HPDE6-E6E7 (cell line): ENCODE measurements at regions not wholly inside any gene's neighbourhood (a gene's known extent, or its start where the extent isn't known, plus 50 kb on each side); places are given as distances from the start of the nearest gene placed in this dataset.

Experiments
- DNase-seq: peaks from one replicate; pipeline ENCODE4 v3.0.0; 2011; ENCODE audit warnings: missing footprints; ENCODE audit errors: extremely low spot score

DNA sequence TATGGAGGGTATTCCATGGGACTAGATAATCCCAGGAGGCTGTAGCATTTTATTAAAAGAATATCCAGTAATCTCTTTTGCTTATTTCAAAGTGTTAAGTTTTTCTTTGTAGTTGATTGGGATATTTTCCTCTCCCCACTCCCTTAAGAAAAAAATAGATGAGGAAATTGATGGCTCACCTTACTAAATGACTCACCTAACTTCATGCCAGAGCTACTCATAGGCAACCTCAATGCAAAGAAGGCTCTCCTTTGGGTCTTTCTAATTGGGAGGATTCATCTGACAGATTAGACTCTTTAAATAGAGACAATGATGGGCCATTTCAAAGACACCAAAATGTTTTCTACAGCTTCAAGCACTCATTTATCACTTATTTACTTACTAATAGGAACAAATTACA is 528.5 kb upstream of the BTBD3 start:
- DNase-seq, result peak; percentile 80

DNA sequence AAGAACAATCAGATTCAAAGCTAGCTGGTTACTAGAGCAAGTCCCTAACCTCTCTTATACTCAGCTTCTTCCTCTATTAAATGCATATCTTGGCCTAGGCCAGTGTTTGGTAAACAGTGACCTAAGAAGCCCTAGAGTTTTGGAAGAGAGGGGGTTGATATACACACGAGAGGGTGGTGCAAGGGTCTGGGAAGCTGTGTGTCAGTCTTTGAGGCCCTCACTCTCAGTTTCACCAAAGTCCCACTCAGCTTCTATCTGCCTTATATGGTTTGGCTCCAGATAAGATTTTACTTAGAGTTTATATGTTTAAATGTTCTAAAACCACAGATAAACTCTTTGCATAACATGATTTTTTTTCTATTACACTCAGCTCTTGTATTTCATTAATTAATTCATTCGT is 526.1 kb upstream of the BTBD3 start:
- DNase-seq, result no peak

DNA sequence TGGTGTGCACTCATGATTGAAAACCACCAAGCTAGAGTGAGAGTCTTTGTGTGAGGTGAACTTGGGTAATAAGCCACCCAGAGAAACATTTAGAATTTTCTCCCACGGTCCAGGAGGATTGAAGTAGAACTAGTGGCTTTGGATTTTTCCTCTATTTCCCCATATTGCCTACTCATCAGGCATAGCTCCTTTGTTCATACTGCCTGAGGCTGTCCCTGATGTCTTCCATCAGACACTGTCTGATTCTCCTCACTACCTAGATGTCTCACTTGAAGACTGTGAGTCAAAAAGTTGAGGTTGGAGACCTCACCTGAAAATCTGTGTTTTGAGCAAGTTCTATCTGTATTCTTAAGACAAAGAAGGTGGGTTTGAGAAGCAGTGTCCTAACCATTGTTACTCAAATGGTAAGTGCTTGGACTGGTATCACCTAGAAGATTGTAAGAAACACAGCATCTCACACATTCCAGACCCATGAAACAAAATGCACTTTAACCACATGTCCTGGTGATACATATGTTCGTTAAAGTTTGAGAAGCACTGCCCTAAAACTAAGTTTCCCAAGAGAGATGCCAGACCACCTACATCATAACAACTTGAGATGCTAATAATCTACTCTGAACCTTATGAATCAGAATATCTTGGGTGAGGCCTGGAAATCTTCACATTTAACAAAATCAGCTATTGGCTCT is 523.4 kb upstream of the BTBD3 start:
- DNase-seq, result no peak

DNA sequence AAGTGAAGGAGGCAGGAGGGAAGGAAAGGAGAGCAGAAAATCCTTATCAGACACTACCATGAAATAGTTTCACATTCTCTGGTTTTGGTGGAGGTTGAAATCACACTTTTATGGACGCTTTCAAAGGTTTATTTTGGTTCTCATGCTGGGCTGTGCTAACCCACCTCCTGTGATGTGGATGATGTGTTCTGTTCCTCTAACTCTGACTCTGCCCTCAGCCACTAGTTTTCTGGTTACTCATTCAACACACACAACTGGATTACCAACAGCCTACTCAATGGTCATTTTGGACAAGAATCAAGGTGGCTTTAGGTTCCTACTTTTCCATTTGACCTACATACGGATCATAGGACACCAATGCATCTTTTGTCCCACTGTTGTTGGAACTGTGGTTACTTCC is 522.1 kb upstream of the BTBD3 start:
- DNase-seq, result no peak

DNA sequence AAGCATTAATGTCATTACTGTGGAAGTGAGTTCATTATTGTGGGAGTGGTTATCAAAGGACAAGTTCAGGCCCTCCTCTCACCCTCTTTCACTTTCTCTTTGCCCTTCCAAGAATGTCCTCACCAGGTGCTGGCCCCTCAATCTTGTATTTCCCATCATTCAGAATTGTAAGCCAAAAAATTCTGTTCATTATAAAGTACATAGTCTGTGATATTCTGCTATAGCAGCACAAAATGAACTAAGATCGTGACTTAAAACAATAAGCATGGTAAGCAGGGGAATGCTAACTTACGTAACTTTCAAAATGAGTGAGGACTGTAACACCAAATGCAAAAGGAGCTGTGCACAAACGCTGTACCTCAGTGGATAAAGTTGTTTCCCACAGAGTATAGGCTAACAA is 515.7 kb upstream of the BTBD3 start:
- no peak for DNase-seq

DNA sequence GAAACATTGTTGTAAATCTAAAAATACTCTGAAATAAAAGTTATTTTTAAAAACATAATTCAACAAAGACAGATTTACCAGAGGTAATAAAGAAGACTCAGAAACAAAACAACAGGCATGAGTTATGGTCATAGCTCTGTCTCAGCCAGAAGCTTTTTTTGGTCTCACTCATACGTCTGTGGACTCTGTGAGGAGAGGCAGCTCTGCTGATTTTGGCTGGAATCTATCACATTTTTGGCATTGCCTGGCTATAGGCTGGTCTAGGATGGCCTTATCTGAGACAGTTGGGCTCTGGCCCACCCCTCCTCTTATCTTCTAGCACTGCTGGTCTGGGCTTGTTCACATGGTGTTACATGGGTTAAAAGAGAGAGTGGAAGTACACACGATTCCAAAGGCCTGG is 514.0 kb upstream of the BTBD3 start:
- DNase-seq, result no peak

DNA sequence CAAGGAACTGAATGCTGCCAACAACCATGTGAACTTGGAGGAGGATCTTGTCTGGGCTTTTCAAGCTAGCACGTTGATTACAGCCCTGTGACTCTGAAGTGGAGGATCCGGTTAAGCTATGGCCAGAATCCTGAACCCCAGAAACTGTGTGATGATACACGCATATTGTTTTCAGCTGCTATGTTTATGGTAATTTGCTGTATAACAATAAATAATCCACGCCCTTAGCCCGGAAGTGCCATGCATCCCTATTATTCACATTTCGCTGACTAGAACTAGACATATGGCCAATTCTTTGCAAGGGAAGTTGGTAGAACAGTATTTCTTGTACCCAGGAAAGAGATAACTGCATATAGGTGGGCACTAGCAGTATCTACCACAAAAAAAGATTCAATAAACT is 510.8 kb upstream of the BTBD3 start:
- DNase-seq, result no peak

DNA sequence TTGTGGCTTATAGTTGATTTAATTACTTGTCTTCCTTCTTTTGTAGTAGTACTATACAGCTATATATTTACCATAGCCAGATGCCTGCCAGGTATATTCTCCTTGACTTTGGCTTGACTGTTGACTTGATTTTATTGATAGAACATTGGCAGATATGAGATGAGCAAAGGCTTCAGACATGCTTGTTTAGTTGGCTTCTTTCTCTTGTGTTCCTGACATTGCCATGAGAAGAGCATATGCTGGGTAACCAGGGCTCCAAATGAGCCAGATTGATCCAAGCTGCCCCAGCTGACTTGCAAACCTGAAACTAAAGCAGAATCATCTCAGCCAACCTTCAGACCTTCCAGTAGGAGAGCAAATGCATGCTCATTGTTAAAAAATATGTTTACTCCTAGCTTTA is 508.1 kb upstream of the BTBD3 start:
- no peak for DNase-seq

DNA sequence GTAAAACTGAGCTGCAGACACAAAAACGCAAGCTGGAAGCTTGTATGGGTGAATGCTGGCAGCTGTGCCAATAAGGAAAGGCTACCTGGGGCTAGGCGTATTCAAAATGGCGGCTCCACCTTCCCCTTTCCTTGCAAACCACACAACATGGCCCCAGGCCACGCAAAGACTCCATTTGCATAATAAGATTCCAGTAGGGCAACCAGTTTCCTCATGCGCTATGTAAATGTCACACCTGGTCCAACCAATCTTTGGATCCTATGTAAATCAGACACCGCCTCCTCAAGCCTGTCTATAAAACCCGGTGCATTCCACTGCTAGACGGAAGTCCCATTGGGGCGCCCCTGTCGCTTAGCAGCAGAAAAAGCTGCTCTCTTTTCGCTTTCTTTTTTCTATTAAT is 505.9 kb upstream of the BTBD3 start:
- no peak for DNase-seq

DNA sequence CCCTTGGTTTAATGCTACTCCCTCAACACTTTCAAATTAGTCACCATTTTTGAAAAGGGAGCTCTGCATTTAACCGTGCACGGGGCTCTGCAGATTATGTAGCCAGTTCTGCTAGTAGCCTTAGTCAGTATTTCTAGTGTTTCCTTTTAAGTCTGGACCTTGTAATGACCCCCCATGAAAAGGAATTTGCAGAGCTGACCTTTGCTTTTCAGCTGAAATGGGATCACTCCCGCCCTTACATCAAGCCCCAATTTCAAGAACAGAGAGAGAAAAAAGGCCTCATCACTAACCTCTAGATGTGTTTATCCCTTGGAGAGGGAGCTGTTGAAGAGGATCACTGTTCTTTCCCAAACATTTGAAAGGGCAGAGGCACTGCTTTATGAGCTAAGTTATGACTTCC is 490.7 kb upstream of the BTBD3 start:
- no peak for DNase-seq

DNA sequence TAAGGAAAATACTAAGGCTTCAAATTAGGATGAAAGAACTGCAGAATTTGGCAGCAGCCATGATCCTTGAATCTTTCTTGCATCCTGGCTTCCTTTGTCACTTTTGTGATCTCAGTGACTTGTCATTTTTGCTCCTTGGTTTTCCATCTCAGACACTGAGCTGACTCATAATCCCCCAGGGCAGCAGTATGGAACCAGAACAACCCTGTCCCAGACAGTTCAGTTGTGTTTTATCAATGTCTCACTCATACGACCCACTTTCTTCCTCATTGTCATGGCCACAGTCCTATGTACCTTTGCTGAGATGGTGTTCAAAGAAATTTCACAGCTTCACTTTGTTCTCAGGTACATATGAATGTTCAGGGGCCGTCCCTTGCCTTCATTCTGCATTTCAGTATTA is 488.5 kb upstream of the BTBD3 start:
- DNase-seq, result no peak

DNA sequence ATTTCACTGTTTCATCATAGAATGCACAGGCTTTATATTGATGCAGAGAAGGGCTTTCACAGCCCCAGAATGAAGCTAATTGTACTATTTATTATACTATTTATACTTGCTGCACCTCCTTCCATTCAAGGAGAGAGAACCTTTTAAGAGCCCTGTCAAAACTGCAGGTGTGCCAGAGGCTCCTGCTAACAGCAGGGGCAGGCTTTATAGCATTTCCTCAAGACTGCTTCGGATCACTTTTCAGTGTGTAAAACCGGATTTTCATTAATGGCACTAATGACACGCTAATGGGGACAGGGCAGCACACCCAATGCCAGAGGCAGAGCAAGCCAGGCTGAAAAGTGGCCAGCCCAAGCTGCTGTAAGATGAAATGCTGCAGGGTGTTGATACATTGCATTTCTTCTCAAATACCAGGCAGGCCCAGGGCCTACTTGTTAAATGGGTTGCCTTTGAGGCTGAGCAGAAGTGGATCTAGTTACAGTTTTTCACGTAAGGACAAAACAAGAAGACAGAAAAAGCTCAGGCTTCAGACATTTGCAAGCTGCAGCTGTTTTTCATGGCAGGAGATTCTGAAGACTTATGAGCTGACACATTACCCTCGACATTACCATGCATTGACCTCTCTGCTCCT is 487.7 kb upstream of the BTBD3 start:
- DNase-seq, result no peak

DNA sequence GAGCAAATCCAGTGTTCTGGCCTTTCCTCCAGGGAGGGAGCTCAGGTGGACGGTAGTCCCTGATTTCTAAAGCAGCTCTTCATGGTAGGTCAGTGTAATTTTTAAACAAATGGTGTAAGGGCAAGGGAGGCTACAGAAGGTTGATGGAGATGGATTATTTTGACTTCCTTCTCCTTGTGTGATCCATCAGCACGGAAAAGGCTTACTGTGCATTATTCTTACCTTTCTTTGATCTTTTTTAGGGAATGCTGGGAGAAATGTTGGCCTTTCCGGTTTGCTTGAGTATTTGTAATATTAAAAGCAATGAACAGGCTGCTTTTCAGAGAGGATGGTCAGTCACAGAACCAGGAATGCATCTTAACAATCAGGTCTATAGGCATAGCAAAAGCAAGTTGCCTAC is 487.0 kb upstream of the BTBD3 start:
- DNase-seq, result no peak

DNA sequence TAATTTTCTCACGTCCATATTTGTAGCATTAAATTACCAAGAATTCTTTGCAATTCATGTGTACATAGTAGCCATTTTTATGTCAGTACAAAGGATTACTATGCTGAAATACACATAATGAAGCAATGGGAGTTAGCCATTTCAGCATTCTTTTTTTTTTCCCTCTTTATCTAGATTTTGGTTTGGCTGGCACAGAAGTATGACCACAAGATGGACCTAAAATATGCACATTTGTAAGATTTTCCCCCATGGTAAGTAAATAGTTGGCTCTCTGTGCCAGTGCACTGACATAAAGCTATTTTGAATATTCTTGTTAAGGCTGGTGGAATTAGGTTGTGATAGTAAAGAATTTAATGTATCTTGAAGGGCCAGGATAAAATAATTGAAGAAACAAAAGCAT is 486.1 kb upstream of the BTBD3 start:
- DNase-seq, result no peak

DNA sequence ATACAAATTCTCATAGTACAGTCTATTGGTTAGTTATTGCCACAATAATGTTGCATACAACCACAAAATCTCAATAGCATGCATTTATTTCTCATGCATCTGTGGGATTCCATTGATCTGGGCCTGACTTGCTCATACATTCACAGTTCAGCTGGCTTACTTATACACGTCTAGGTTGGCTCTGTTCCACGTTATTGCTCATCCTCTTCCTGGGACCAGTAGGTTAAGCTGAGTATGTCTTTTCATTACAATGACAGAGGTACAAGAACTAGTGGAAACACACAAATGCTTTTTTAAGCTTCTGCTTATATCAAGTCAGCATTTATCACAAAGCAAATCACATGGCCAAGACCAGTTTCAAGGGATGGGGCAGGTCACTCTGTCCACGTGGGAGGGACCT is 485.3 kb upstream of the BTBD3 start:
- peak; percentile 76 for DNase-seq

DNA sequence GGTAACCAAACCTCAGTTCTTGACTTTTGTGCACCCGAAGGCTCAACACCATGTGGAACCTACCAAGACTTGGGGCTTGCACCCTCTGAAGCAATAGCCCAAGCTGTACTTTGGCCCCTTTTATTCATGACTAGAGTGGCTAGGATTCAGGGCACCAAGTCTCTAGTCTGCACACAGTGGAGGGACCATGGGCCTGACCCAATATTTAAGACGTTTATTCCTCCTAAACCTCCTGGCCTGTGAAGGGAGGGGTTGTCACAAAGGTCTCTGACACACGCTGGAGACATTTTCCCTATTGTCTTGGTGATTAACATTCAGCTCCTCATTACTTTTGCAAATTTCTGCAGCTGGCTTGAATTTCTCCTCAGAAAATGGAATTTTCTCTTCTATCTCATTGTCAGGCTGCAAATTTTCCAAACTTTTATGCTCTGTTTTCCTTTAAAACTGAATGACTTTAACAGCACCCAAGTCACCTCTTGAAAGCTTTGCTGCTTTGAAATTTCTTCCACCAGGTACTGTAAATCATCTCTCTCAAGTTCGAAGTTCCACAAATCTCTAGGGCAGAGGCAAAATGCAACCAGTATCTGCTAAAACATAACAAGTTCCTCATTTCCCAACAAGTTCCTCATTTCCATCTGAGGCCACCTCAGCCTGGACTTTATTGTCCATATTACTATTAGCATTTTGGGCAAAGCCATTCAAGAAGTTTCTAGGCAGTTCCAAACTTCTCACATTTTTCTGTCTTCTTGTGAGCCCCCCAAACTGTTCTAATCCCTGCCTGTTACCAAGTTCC is 481.4 kb upstream of the BTBD3 start:
- no peak for DNase-seq

DNA sequence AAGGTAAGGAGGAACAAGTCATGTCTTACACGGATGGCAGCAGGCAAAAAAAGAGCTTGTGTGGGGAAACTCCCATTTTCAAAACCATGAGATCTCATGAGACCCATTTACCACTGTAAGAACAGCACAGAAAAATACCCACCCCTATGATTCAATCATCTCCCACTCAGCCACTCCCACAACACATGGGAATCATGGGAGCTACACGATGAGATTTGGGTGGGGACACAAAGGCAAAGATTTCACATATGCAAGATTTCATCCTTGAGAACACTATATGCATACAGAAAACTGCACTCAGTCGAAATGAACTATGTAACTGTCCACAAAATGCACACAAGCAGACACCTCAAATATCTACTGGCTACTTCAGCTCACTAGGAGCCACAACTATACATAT is 480.6 kb upstream of the BTBD3 start:
- DNase-seq, result no peak

DNA sequence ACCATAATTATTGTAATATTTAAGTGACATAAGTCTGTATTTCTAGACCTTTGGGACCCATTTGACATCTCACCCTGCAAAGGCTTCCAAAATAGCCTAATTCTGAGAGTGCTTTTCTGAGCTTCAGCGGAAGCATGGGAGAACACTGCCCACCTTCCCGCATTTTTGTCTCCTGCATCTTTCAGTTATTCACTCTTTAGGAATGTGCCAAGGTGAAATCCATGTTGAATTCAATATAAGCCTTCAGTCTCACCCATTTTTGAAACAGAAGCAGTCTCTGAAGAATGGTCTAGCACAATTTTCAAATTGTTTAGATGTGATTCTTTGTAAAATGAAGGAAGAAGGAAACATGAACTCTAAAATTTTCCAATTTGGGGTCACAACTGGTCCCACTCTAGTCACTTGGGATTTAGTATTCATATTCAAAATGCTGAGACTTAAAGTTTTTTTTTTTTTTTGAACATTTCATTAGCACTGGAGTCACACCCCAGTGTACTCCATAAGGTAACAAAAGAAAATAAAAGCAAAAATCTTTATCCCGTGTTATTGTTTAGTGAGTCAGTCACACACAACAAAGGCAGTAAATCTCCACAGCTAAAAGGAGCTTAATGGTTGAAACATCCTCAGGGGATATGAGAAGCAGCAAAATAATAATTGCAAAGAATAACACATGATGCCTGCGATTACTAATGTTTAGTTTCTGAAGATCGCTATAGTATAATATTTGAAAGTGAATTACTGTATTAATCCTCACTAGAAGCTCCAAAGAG is 479.9 kb upstream of the BTBD3 start:
- no peak for DNase-seq

DNA sequence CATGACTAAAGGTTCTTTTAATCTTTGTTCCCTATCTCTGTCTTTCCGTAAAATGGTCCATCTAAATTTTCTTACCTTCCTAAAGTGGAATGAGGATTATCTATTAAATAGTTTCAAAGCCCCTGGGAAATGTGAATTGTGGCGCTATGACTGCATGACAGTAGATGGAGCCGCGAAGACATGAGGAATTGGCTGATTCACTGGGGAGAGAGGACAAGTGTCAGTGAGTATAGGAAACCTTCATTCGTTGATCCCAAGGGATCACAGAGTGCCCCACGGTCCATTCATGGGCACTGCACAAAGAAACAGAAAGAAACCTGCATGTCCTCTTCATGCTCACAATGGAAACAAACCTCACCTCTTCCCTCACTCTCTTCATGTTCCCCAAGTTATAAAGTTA is 479.3 kb upstream of the BTBD3 start:
- DNase-seq, result no peak

DNA sequence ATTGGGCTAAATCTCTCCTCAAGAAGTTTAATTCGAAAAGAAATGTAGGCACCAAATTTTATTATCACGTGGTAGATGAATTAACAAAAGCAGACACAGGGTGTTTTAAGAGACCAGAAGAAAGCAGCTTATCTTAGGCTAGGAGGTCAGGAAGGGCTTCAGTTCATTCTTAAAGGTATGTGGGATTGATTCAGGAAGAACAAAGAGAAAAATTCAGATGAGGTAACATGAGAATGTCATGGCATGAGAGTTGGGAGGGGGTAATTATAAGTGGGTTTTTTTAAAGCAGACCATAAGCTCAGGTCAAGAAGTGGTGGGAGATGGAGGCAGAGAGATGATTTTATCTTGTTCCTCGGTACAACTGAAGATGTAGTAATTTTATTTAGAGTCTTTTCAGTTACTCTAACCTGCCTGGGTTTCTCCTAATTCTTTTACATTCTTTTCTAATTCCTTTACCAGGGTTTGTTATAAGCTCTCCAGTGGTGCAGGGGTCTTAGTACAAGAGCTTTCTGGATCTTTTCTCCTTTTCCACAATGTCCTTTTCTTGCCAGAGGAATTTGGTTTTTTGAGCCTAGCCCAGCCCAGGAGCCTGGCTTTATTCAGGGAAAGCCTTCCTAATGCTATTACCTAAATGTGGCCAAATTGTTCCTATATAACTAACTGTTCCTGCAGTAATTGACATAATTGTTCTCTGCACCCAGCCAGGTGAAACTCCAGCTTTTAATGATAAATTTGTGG is 474.1 kb upstream of the BTBD3 start:
- no peak for DNase-seq

DNA sequence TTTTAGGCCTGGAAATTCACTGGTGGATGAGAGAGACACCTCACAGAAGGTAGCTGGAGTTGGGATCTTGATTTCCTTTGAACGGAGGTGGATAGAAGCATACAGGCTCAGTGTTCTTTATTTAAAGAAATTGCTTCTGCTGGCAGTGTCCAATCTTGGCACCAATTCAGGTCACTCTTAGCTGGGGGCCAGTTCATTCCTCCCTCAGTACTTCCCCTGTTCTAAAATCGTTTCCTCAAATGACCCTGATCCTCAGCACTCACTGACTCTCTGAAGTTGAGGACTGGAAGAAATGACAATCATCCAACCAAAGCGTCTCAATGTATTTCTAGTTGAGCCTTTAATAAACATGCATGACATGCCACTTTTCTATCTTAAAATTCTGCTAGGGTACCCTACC is 472.5 kb upstream of the BTBD3 start:
- DNase-seq, result no peak

DNA sequence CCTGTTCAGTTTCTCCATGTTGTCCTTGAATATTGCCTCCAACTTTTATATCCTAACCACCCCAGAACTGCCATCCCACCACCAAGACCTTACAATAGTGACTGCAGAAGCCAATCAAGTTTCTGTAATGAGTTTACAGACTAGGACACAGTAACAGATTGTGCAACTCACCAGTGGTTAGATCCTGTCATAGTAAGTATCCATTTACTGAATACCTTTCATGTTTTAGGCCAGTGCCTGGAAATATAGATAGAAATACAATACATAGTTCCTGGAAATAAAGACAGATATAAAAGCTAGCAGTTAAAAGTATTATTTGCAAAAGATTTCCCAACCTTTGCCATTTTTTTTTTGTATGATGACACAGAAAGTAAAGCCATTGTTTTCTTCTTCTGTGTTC is 471.8 kb upstream of the BTBD3 start:
- DNase-seq, result no peak
